ENCODE measurements at regions not wholly inside any gene's neighbourhood (a gene's known extent, or its start where the extent isn't known, plus 50 kb on each side); places are given as distances from the start of the nearest gene placed in this dataset.

GRCh38 chr3:30142946-30143345 lies 463.5 kb upstream of the TGFBR2 start:
- TF ChIP-seq CTCF (conservative IDR thresholded peaks at IDR 0.05; ENCODE audit: low read depth in 2 of 2) (no peak), CREB1 (CRISPR knock-in tag; IDR thresholded peaks at IDR 0.05; ENCODE audit: low read depth) (no peak), POLR2AphosphoS5 (IDR thresholded peaks at IDR 0.05; ENCODE audit: low read depth) (no peak), EZH2 (IDR thresholded peaks at IDR 0.05; ENCODE audit: low read depth, unreplicated experiment) (no peak), REST (IDR thresholded peaks at IDR 0.05; ENCODE audit: unreplicated experiment) (no peak), EZH2phosphoT487 (IDR thresholded peaks at IDR 0.05; ENCODE audit: unreplicated experiment) (no peak), JUNB (IDR thresholded peaks at IDR 0.05; ENCODE audit: unreplicated experiment) (no peak), ETS1 (IDR thresholded peaks at IDR 0.05) (no peak), STAT1 (IDR thresholded peaks at IDR 0.05; ENCODE audit: unreplicated experiment) (no peak)

All from GM23338 (cell line).